ACHN (cell line): ENCODE measurements at regions not wholly inside any gene's neighbourhood (a gene's known extent, or its start where the extent isn't known, plus 50 kb on each side); places are given as distances from the start of the nearest gene placed in this dataset.

Experiments used
- DNase-seq: peaks from one replicate; pipeline ENCODE4 v3.0.0-alpha.2; 2015
- in situ Hi-C: cut with HindIII; loops from 2 replicates; pipeline ENCODE4 v1.10.0; 2017; ENCODE audit warnings: low sequenced_read_pairs, low pct_ligation_motif_present, low pct_unique_long_range_greater_than_20kb

GRCh38 chr2:237165405-237166276 lies 80.0 kb downstream of the COPS8 start:
- DNase-seq: peak; percentile 38
- in situ Hi-C loops: no loop called here

GRCh38 chr2:237167038-237167437 lies 81.3 kb downstream of the COPS8 start:
- DNase-seq: no peak
- in situ Hi-C loops: no loop called here

- in situ Hi-C loops: no loop called here
- no peak for DNase-seq
Measured at GRCh38 chr2:237167934-237168333, 82.2 kb downstream of the COPS8 start.

GRCh38 chr2:237170020-237170419 lies 84.3 kb downstream of the COPS8 start:
- no peak for DNase-seq
- in situ Hi-C loops: no loop called here

GRCh38 chr2:237171396-237171795 lies 85.7 kb downstream of the COPS8 start:
- DNase-seq: peak; percentile 86
- in situ Hi-C loops: no loop called here

- in situ Hi-C loops: no loop called here
- no peak for DNase-seq
Measured at GRCh38 chr2:237171881-237172280, 86.2 kb downstream of the COPS8 start.

GRCh38 chr2:237177052-237177451 lies 91.4 kb downstream of the COPS8 start:
- DNase-seq: no peak
- in situ Hi-C loops: no loop called here

GRCh38 chr2:237177986-237178385 lies 92.3 kb downstream of the COPS8 start:
- no peak for DNase-seq
- in situ Hi-C loops: no loop called here

GRCh38 chr2:237178396-237178795 lies 92.7 kb downstream of the COPS8 start:
- no peak for DNase-seq
- in situ Hi-C loops: no loop called here

- in situ Hi-C loops: no loop called here
- no peak for DNase-seq
Measured at GRCh38 chr2:237179161-237179560, 93.5 kb downstream of the COPS8 start.

- DNase-seq: no peak
- in situ Hi-C loops: no loop called here
Measured at GRCh38 chr2:237180187-237180586, 94.5 kb downstream of the COPS8 start.

- in situ Hi-C loops: no loop called here
- no peak for DNase-seq
Measured at GRCh38 chr2:237180987-237181386, 95.3 kb downstream of the COPS8 start.

GRCh38 chr2:237181844-237182243 lies 96.2 kb downstream of the COPS8 start:
- DNase-seq: no peak
- in situ Hi-C loops: no loop called here

GRCh38 chr2:237182422-237183123 lies 96.9 kb downstream of the COPS8 start:
- DNase-seq: no peak
- in situ Hi-C loops: no loop called here

- no peak for DNase-seq
- in situ Hi-C loops: no loop called here
Measured at GRCh38 chr2:237184192-237184918, 98.7 kb downstream of the COPS8 start.

GRCh38 chr2:237184919-237185552 lies 99.3 kb downstream of the COPS8 start:
- DNase-seq: no peak
- in situ Hi-C loops: no loop called here

GRCh38 chr2:237185553-237185925 lies 99.8 kb downstream of the COPS8 start:
- in situ Hi-C loops: no loop called here
- no peak for DNase-seq

- in situ Hi-C loops: no loop called here
- DNase-seq: no peak
Measured at GRCh38 chr2:237189799-237190198, 104.1 kb downstream of the COPS8 start.
